ENCODE measurements at regions not wholly inside any gene's neighbourhood (a gene's known extent, or its start where the extent isn't known, plus 50 kb on each side); places are given as distances from the start of the nearest gene placed in this dataset.
"Not testable (repeated sequence)": the region's sequence is repeated elsewhere in the genome, so short reads cannot be mapped to it uniquely, and the experiment has no call there.

DNA sequence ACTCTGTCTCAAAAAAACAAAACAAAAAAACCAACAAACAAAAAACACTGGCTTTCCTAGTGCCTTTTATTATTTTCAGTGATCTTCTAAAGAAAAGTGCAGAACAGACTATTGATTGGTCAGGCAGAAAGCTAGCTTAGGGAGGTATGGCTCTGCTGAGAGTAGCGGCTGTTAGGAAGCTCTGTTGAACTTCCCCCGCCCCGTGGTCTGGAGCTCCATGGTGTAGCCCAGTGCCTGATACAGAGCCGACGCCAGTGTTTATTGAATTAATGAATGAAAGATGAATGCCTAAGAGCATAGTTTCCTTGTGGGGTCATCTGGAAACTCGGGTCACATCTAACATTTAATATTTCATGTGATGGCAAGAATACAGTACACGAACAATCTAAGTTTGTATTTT is 90.5 kb upstream of the ARMC3 start:
- H3K4me3 ChIP-seq (ENCODE audit: low read depth, low read length): no peak overlapping the region
- DNase-seq (ENCODE audit: low read depth): no peak
- TF ChIP-seq, protein P1, sequence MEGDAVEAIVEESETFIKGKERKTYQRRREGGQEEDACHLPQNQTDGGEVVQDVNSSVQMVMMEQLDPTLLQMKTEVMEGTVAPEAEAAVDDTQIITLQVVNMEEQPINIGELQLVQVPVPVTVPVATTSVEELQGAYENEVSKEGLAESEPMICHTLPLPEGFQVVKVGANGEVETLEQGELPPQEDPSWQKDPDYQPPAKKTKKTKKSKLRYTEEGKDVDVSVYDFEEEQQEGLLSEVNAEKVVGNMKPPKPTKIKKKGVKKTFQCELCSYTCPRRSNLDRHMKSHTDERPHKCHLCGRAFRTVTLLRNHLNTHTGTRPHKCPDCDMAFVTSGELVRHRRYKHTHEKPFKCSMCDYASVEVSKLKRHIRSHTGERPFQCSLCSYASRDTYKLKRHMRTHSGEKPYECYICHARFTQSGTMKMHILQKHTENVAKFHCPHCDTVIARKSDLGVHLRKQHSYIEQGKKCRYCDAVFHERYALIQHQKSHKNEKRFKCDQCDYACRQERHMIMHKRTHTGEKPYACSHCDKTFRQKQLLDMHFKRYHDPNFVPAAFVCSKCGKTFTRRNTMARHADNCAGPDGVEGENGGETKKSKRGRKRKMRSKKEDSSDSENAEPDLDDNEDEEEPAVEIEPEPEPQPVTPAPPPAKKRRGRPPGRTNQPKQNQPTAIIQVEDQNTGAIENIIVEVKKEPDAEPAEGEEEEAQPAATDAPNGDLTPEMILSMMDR (IDR thresholded peaks at IDR 0.05; ENCODE audit: low read depth, low read length, missing control alignments): no peak

DNA sequence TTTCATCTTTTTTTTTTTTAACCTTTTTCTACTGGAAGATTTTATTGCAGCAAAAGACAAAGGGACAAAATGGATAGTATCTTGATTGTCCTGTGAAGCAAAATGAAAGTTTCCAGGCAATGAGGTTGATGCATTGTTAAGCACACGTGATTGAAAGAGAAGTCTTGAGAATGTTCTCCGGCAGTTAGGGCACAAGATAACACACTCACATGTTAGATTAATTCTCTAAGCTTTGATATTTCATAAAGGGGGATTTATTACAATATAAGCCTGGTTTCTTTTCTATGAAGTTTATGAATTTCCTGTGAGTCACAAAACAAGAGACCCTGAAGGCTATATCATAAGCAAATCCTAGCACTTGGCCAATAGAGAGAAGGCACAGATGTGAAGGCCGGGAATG is 93.4 kb upstream of the ARMC3 start:
- TF ChIP-seq, protein P1 (IDR thresholded peaks at IDR 0.05; ENCODE audit: low read depth, low read length, missing control alignments): no peak
- DNase-seq (ENCODE audit: low read depth): no peak
- no peak overlapping the region for H3K4me3 ChIP-seq (ENCODE audit: low read depth, low read length)

DNA sequence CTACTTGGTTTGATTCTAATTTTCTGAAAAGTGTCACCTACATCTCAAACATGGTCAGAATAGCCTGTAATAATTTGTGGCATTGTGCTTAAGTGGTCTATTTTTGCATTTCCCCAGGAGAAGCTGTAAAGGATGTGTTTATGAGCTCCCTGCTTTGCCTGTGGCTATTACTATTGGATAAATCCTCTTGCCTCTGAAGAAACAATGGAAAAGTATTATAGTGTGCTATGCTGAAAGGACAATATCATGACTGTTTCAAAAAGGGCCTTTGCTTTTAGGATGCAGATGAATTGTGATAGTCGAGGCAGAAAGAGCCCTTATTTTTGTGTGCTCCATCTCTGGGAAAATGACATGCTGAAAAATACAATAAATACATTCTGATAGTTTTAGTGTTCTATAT is 94.1 kb upstream of the ARMC3 start:
- no peak for DNase-seq (ENCODE audit: low read depth)
- no peak overlapping the region for H3K4me3 ChIP-seq (ENCODE audit: low read depth, low read length)
- TF ChIP-seq, protein P1 (IDR thresholded peaks at IDR 0.05; ENCODE audit: low read depth, low read length, missing control alignments): no peak

DNA sequence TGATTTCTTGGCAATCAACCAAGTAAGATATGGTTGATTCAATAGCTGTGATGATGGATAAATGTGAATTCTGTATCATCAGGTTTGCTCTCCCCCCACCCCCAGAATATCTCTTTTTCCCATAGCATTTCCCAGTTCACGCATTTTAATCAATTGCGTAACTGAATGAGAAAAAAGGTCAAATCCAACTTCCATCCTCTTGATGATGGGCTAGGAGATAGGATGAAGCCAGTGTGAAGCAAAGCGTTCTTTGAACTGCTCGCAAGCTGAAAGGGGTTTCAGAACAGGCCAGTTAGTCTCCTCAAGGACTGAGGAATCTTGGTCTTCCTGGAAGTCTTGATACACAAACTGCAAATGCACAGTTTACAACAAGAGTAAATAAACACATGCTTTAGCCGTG is 94.5 kb upstream of the ARMC3 start:
- H3K4me3 ChIP-seq (ENCODE audit: low read depth, low read length): no peak overlapping the region
- DNase-seq (ENCODE audit: low read depth): no peak

DNA sequence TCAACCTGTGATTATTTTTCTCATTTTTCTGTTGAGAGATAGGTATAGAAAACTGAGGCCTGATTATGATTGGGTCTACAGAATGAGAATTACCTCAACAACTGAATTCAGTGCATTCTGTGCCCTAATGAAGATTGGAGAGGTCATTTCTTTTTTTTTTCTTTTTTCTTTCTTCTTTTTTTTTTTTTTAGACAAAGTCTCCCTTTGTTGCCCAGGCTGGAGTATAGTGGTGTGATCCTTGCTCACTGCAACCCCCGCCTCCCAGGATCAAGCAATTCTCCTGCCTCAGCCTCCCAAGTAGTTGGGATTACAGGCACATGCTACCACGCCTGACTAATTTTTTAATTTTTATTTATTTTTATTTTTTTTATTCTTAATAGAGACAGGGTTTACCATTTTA is 95.0 kb upstream of the ARMC3 start:
- no peak for DNase-seq (ENCODE audit: low read depth)
- no peak overlapping the region for H3K4me3 ChIP-seq (ENCODE audit: low read depth, low read length)
- TF ChIP-seq, protein P1 (IDR thresholded peaks at IDR 0.05; ENCODE audit: low read depth, low read length, missing control alignments): no peak

More for the DNA sequence above, 94.5 kb upstream of the ARMC3 start:
- TF ChIP-seq, protein P1 (IDR thresholded peaks at IDR 0.05; ENCODE audit: low read depth, low read length, missing control alignments): no peak

DNA sequence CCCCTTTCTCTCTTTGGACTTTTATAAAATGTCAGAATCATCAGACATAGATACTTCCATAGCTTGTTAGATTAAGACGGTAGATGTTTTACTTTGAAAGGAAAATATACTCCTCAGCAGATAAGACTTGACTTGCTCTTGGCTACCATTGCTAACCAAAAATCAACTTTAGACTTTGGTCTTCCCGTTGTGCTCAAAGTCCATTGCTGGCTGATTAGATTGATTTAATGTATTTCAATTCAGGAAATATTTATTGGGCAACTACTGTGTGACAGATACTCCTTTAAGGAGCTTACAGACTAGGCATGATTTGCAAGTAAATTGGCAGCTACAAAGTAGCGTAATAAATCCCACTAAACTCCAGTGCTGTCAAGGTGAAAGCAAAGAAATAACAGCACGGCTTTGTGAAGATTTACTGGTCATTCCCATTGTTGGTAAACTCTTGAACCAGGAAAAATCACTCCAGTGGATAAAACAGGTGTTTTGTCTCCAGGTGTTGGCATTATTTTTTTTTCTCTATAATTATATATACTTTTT is 95.7 kb upstream of the ARMC3 start:
- no peak overlapping the region for H3K4me3 ChIP-seq (ENCODE audit: low read depth, low read length)
- TF ChIP-seq, protein P1 (IDR thresholded peaks at IDR 0.05; ENCODE audit: low read depth, low read length, missing control alignments): no peak
- no peak for DNase-seq (ENCODE audit: low read depth)

DNA sequence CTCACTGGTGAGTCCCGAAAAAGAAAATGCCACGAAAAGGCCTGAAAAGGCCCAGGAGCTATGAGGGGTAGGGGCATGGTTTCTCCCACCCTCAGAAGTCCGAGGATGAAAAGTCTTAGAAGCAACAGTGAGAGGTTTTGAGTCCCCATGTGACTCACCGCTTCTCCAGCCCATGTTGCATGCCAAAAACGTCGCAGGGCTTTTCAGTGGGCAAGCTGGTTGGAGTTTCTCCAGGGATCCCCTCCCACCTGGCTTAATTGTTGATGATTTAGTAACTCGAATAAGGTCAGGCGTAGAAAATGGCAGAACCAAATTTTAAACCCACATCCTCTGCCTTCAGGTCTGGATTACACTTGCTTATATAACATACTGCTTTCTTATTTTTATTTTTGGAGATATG is 96.3 kb upstream of the ARMC3 start:
- no peak for DNase-seq (ENCODE audit: low read depth)
- TF ChIP-seq, protein P1 (IDR thresholded peaks at IDR 0.05; ENCODE audit: low read depth, low read length, missing control alignments): no peak
- no peak overlapping the region for H3K4me3 ChIP-seq (ENCODE audit: low read depth, low read length)

DNA sequence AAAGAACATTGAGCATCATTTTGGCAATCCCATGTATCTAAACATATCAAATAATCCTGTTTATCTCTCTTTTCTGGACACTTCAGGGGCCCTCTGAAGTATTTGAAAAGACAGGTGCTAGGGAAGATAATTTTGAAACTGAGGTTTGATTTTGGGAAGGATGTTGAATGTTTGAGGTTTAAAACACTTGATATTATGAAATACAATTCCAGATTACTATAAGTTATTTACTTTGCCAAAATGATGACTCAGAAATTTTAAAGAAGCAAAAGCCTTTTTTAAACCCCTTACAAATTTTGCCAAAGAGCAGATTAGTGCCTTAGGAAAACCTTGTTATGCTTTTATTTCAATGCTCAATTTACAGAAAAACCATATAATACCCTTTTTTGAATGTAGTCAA is 99.1 kb upstream of the ARMC3 start:
- DNase-seq (ENCODE audit: low read depth); H3K4me3 ChIP-seq (ENCODE audit: low read depth, low read length): not testable (repeated sequence)
